Loucy (cell line): ENCODE measurements at regions not wholly inside any gene's neighbourhood (a gene's known extent, or its start where the extent isn't known, plus 50 kb on each side); places are given as distances from the start of the nearest gene placed in this dataset.

Source experiments
- H2AFZ ChIP-seq: fragments of 200-600 bp; sonication (generic); 2 replicates; pipeline ENCODE4 v1.6.0; 2016; ENCODE audit warnings: antibody characterized with exemption, mild to moderate bottlenecking, low read length, moderate library complexity
- H3F3A ChIP-seq: fragments of 200-600 bp; 2 replicates; pipeline ENCODE4 v1.6.0; 2016; ENCODE audit warnings: antibody characterized with exemption, low read depth, mild to moderate bottlenecking
- H3K27me3 ChIP-seq: fragments of 200-600 bp; sonication (generic); 2 replicates; pipeline ENCODE4 v1.6.1; 2014; ENCODE audit warnings: low read length, mild to moderate bottlenecking; ENCODE audit not compliant: insufficient read depth, poor library complexity, severe bottlenecking
- H3K36me3 ChIP-seq: fragments of 200-600 bp; sonication (generic); 2 replicates; pipeline ENCODE4 v1.6.1; 2016; ENCODE audit warnings: low read length; ENCODE audit not compliant: insufficient read depth
- H3K4me1 ChIP-seq: fragments of 200-600 bp; sonication (generic); 2 replicates; pipeline ENCODE4 v1.5.1; 2014; ENCODE audit warnings: low read length, mild to moderate bottlenecking; ENCODE audit not compliant: insufficient read depth, poor library complexity, severe bottlenecking
- H3K4me2 ChIP-seq: fragments of 200-600 bp; sonication (generic); 2 replicates; pipeline ENCODE4 v1.6.0; 2014; ENCODE audit warnings: antibody characterized with exemption, low read length, low read depth, mild to moderate bottlenecking; ENCODE audit not compliant: poor library complexity, severe bottlenecking
- H3K4me3 ChIP-seq: fragments of 200-600 bp; sonication (generic); 2 replicates; pipeline ENCODE4 v1.5.1; 2014; ENCODE audit warnings: low read length, mild to moderate bottlenecking, mixed read lengths; ENCODE audit not compliant: poor library complexity, severe bottlenecking
- H3K79me2 ChIP-seq: fragments of 200-600 bp; sonication (generic); 2 replicates; pipeline ENCODE4 v1.6.1; 2014; ENCODE audit warnings: low read length; ENCODE audit not compliant: insufficient read depth
- H3K9ac ChIP-seq: fragments of 200-600 bp; sonication (generic); 2 replicates; pipeline ENCODE4 v1.6.0; 2014; ENCODE audit warnings: mild to moderate bottlenecking, low read depth, low read length, moderate library complexity; ENCODE audit not compliant: poor library complexity, severe bottlenecking
- H3K9me2 ChIP-seq: fragments of 200-600 bp; sonication (generic); replicated peaks from 2 replicates; pipeline ENCODE4 v1.6.1; 2016; ENCODE audit warnings: low read depth, low read length, mixed read lengths
- H3K9me3 ChIP-seq: fragments of 200-600 bp; sonication (generic); 2 replicates; pipeline ENCODE4 v1.6.1; 2014; ENCODE audit warnings: mild to moderate bottlenecking, antibody characterized with exemption, low read length, low read depth; ENCODE audit not compliant: insufficient read depth
- H4K20me1 ChIP-seq: fragments of 200-600 bp; sonication (generic); 2 replicates; pipeline ENCODE4 v1.6.0; 2014; ENCODE audit warnings: antibody characterized with exemption, low read length, mild to moderate bottlenecking; ENCODE audit not compliant: insufficient read depth, poor library complexity, severe bottlenecking
- EZH2phosphoT487 ChIP-seq: fragments of 200-600 bp; IDR thresholded peaks from 2 replicates; pipeline ENCODE4 v1.6.1; 2018; ENCODE audit warnings: antibody characterized with exemption, mild to moderate bottlenecking, moderate library complexity, borderline replicate concordance
- TF ChIP-seq, protein P1 (sequence below): fragments of 200-600 bp; sonication (generic); conservative IDR thresholded peaks from 2 replicates; pipeline ENCODE4 v1.5.1; 2014; ENCODE audit warnings: mild to moderate bottlenecking, antibody characterized with exemption, low read length

DNA sequence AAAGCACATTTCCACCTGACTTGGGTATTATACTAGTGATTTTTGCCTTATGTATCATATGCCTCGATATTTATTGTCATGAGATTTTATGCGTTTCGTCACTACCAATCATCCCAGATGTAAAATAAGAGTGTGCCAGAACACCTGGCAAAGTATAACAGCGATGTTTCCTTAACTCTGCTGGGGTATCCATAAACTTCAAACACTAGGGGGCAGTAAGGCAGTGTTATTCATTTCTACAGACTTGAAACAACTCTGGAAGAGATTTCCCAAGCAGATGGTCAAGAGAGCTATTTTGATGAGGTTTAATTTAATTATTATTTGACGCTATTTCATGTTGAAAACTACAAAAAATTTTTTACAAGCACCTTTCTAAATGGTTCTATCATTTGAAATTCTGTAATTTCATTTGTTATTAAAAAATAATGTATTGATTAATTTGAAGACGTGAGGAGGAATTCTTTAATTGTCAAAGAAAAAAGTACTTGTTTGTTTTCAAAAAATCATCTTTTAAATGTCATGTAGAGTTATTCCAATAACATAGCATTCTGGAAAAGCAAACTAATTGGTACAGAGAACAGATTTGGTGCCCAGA, 388.5 kb upstream of the CTNND2 start:
- TF ChIP-seq, protein P1, sequence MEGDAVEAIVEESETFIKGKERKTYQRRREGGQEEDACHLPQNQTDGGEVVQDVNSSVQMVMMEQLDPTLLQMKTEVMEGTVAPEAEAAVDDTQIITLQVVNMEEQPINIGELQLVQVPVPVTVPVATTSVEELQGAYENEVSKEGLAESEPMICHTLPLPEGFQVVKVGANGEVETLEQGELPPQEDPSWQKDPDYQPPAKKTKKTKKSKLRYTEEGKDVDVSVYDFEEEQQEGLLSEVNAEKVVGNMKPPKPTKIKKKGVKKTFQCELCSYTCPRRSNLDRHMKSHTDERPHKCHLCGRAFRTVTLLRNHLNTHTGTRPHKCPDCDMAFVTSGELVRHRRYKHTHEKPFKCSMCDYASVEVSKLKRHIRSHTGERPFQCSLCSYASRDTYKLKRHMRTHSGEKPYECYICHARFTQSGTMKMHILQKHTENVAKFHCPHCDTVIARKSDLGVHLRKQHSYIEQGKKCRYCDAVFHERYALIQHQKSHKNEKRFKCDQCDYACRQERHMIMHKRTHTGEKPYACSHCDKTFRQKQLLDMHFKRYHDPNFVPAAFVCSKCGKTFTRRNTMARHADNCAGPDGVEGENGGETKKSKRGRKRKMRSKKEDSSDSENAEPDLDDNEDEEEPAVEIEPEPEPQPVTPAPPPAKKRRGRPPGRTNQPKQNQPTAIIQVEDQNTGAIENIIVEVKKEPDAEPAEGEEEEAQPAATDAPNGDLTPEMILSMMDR, result peak; percentile 51
- no peak for TF ChIP-seq EZH2phosphoT487
- H3K4me2 ChIP-seq, result no peak overlapping the region
- no peaks in the 10 kb centered on the region for H3K9me3 ChIP-seq
- H3K79me2 ChIP-seq, result no peaks in the 10 kb centered on the region
- no peaks in the 10 kb centered on the region for H3F3A ChIP-seq
- no peaks in the 10 kb centered on the region for H4K20me1 ChIP-seq
- no peaks in the 10 kb centered on the region for H3K36me3 ChIP-seq
- no peaks in the 10 kb centered on the region for H3K9me2 ChIP-seq
- H2AFZ ChIP-seq, result no peak overlapping the region
- no peak overlapping the region for H3K4me3 ChIP-seq
- no peak overlapping the region for H3K9ac ChIP-seq
- no peaks in the 10 kb centered on the region for H3K4me1 ChIP-seq
- no peaks in the 10 kb centered on the region for H3K27me3 ChIP-seq

DNA sequence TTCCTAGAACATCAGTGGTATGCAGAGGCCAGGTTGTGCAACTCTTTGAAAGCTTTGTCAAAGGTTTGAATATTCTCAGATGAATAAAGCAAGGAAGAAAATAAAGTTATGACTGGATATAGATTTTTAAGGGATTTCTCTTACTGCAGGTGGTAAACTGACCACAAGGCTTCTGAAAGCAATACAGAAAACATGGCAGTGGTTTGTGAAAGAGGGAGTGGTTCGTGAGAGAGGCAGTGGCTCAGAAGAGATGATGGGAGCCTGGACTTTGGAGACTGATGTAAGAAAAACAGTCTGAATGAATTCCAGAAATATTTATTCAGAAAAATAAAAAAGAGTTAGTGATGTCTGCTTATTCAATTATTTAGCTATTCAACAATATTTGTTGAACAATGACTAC, 380.4 kb upstream of the CTNND2 start:
- no peaks in the 10 kb centered on the region for H3K36me3 ChIP-seq
- no peaks in the 10 kb centered on the region for H3K27me3 ChIP-seq
- no peaks in the 10 kb centered on the region for H3F3A ChIP-seq
- no peak overlapping the region for H3K4me2 ChIP-seq
- TF ChIP-seq, protein P1, result no peak
- no peak for TF ChIP-seq EZH2phosphoT487
- no peaks in the 10 kb centered on the region for H3K79me2 ChIP-seq
- H4K20me1 ChIP-seq, result no peaks in the 10 kb centered on the region
- no peak overlapping the region for H2AFZ ChIP-seq
- H3K4me1 ChIP-seq, result no peaks in the 10 kb centered on the region
- no peaks in the 10 kb centered on the region for H3K9me2 ChIP-seq
- no peak overlapping the region for H3K4me3 ChIP-seq
- H3K9ac ChIP-seq, result no peak overlapping the region
- H3K9me3 ChIP-seq, result no peaks in the 10 kb centered on the region

DNA sequence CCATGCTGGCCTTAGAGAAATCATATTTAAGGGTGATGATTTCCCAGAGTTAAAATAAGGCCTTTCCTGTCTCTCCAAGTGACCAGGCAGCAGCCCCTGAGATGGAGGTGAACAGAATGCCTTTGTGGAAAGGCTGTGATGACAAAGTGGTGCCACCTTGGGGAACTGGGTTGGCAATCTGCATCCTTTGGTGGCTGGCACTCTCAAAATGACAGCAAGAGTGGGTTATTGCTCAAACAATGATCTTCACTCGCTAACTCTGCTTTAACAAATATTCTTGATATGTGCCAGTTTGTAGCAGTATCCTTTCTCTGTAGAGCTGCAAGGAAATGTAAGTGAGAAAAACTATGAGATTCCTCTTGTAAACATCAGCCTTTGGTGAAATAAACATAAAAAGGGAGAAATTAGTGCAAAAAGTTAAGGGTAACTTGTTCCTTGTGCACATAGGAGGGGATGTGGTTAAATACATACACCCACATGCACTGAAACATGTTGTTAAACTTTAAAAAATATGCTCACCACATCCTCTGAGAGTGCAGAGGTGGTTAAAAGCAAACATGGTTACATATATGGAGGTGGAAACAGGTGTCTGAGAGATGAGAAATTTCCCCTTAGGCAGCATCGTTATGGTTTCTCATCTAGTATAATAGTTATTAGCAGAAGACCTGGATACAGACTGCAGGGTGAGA, 373.4 kb upstream of the CTNND2 start:
- Histone ChIP-seq H2AFZ (no peak overlapping the region), H3K9me3 (no peaks in the 10 kb centered on the region), H3K9me2 (no peaks in the 10 kb centered on the region)

DNA sequence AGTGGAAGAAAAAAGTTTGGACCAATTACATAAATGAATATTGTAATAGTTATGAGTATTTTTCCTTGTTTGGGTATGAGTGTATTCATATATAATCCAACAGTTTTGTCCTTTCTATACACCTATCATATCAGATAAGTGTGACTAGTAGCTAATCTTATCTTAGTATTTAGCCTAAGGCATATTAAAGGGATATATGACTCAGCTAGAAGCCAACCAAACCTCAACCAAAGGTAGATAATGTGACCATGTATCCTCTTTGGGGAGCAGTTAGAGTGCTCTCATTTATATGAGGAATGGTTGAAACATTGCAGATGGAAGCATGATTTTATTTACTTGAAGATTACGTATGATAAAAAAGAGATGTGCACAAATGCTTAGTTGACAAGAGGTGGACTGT, 370.0 kb upstream of the CTNND2 start:
- no peak overlapping the region for H3K4me3 ChIP-seq
- no peaks in the 10 kb centered on the region for H3K27me3 ChIP-seq
- no peak overlapping the region for H2AFZ ChIP-seq
- no peaks in the 10 kb centered on the region for H3K36me3 ChIP-seq
- H3K4me2 ChIP-seq, result no peak overlapping the region
- no peak overlapping the region for H3K9ac ChIP-seq
- no peaks in the 10 kb centered on the region for H3K9me2 ChIP-seq
- no peak for TF ChIP-seq EZH2phosphoT487
- TF ChIP-seq, protein P1, result no peak
- no peaks in the 10 kb centered on the region for H3F3A ChIP-seq
- no peaks in the 10 kb centered on the region for H4K20me1 ChIP-seq
- H3K4me1 ChIP-seq, result no peaks in the 10 kb centered on the region
- H3K9me3 ChIP-seq, result no peaks in the 10 kb centered on the region
- no peaks in the 10 kb centered on the region for H3K79me2 ChIP-seq

More for the DNA sequence above, 373.4 kb upstream of the CTNND2 start:
- no peak overlapping the region for H3K4me2 ChIP-seq
- no peaks in the 10 kb centered on the region for H3K79me2 ChIP-seq
- H3K27me3 ChIP-seq, result no peaks in the 10 kb centered on the region
- H3K4me1 ChIP-seq, result no peaks in the 10 kb centered on the region
- H3K9ac ChIP-seq, result no peak overlapping the region
- H3F3A ChIP-seq, result no peaks in the 10 kb centered on the region
- H4K20me1 ChIP-seq, result no peaks in the 10 kb centered on the region
- H3K4me3 ChIP-seq, result no peak overlapping the region
- TF ChIP-seq EZH2phosphoT487, result no peak
- H3K36me3 ChIP-seq, result no peaks in the 10 kb centered on the region
